Muscle of arm (tissue), 1 donor: ENCODE measurements at regions not wholly inside any gene's neighbourhood (a gene's known extent, or its start where the extent isn't known, plus 50 kb on each side); places are given as distances from the start of the nearest gene placed in this dataset.

Source experiments
- DNase-seq: peaks from one replicate; pipeline ENCODE4 v3.0.0-alpha.2; 2013

- no peak for DNase-seq
Measured at GRCh38 chr2:60158262-60158661, 395.2 kb downstream of the BCL11A start.

GRCh38 chr2:60157283-60157682 lies 396.2 kb downstream of the BCL11A start:
- DNase-seq: no peak

- no peak for DNase-seq
Measured at GRCh38 chr2:60154142-60154541, 399.3 kb downstream of the BCL11A start.

GRCh38 chr2:60152226-60152833 lies 401.1 kb downstream of the BCL11A start:
- no peak for DNase-seq

GRCh38 chr2:60149176-60149575 lies 404.3 kb downstream of the BCL11A start:
- DNase-seq: no peak

GRCh38 chr2:60148716-60149115 lies 404.7 kb downstream of the BCL11A start:
- no peak for DNase-seq

- no peak for DNase-seq
Measured at GRCh38 chr2:60140185-60140584, 413.3 kb downstream of the BCL11A start.

GRCh38 chr2:60136913-60137312 lies 416.5 kb downstream of the BCL11A start:
- DNase-seq: no peak

GRCh38 chr2:60127191-60127590 lies 426.3 kb downstream of the BCL11A start:
- no peak for DNase-seq

- DNase-seq: no peak
Measured at GRCh38 chr2:60125611-60126426, 427.6 kb downstream of the BCL11A start.

GRCh38 chr2:60119778-60120177 lies 433.7 kb downstream of the BCL11A start:
- DNase-seq: no peak

GRCh38 chr2:60118917-60119316 lies 434.5 kb downstream of the BCL11A start:
- no peak for DNase-seq

GRCh38 chr2:60118061-60118460 lies 435.4 kb downstream of the BCL11A start:
- DNase-seq: no peak

- DNase-seq: no peak
Measured at GRCh38 chr2:60116161-60116875, 437.1 kb downstream of the BCL11A start.

- DNase-seq: no peak
Measured at GRCh38 chr2:60109744-60110143, 443.7 kb downstream of the BCL11A start.

GRCh38 chr2:60106836-60107529 lies 446.5 kb downstream of the BCL11A start:
- no peak for DNase-seq

- no peak for DNase-seq
Measured at GRCh38 chr2:60105906-60106305, 447.5 kb downstream of the BCL11A start.

GRCh38 chr2:60104514-60105505 lies 448.6 kb downstream of the BCL11A start:
- no peak for DNase-seq

GRCh38 chr2:60100034-60100433 lies 453.4 kb downstream of the BCL11A start:
- DNase-seq: no peak

- no peak for DNase-seq
Measured at GRCh38 chr2:60098996-60099395, 454.5 kb downstream of the BCL11A start.

GRCh38 chr2:60097298-60097697 lies 456.2 kb downstream of the BCL11A start:
- no peak for DNase-seq
